C4-2B (cell line): ENCODE measurements at regions not wholly inside any gene's neighbourhood (a gene's known extent, or its start where the extent isn't known, plus 50 kb on each side); places are given as distances from the start of the nearest gene placed in this dataset.

ENCODE experiments used
- ZFX ChIP-seq: fragments of 450-650 bp; IDR thresholded peaks from 2 replicates; pipeline ENCODE4 v1.6.1; 2017
- TF ChIP-seq, protein P1 (sequence below): fragments of 450-650 bp; conservative IDR thresholded peaks from 2 replicates; pipeline ENCODE4 v1.5.1; 2017; ENCODE audit warnings: mild to moderate bottlenecking

DNA sequence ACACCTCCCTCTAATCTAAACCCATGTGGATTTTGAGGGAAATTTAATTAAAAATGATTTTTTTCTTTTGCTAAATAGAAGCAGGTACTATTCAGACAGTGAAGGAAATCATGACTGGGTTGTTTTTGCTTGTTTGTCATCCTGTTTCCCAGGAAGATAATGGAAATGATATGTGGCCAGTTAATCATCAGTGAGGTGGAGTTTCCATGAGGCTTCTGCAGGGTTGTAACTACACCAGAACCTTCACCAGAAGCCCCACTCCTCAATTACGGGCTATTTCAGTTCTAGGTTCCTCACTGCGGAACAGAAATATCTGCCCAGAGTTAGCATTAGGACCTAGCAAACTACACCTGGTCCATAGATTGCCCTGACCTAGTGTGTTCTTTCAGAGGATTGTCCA, 394.0 kb downstream of the DLEU7 start:
- TF ChIP-seq, protein P1, sequence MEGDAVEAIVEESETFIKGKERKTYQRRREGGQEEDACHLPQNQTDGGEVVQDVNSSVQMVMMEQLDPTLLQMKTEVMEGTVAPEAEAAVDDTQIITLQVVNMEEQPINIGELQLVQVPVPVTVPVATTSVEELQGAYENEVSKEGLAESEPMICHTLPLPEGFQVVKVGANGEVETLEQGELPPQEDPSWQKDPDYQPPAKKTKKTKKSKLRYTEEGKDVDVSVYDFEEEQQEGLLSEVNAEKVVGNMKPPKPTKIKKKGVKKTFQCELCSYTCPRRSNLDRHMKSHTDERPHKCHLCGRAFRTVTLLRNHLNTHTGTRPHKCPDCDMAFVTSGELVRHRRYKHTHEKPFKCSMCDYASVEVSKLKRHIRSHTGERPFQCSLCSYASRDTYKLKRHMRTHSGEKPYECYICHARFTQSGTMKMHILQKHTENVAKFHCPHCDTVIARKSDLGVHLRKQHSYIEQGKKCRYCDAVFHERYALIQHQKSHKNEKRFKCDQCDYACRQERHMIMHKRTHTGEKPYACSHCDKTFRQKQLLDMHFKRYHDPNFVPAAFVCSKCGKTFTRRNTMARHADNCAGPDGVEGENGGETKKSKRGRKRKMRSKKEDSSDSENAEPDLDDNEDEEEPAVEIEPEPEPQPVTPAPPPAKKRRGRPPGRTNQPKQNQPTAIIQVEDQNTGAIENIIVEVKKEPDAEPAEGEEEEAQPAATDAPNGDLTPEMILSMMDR, result no peak
- no peak for TF ChIP-seq ZFX
